Stimulated activated CD4-positive, alpha-beta T cell treated with anti-CD3 and anti-CD28 coated beads, Interleukin-4, amount 100 ng/mL, for 24 hours (primary cell): ENCODE measurements at regions not wholly inside any gene's neighbourhood (a gene's known extent, or its start where the extent isn't known, plus 50 kb on each side); places are given as distances from the start of the nearest gene placed in this dataset.

Experiments used
- DNase-seq: peaks from one replicate; pipeline ENCODE4 v3.0.0-alpha.2; 2020

GRCh38 chr1:168970926-168971659 is 135.4 kb upstream of the ATP1B1 start:
- no peak for DNase-seq

GRCh38 chr1:168972225-168972624 is 134.3 kb upstream of the ATP1B1 start:
- DNase-seq, result no peak

- DNase-seq, result no peak
These were observed 133.6 kb upstream of the ATP1B1 start for GRCh38 chr1:168972887-168973286.

GRCh38 chr1:168974117-168974516 is 132.4 kb upstream of the ATP1B1 start:
- no peak for DNase-seq

GRCh38 chr1:168974611-168975010 is 131.9 kb upstream of the ATP1B1 start:
- no peak for DNase-seq

GRCh38 chr1:168976267-168976666 is 130.2 kb upstream of the ATP1B1 start:
- no peak for DNase-seq

- DNase-seq, result no peak
These were observed 128.9 kb upstream of the ATP1B1 start for GRCh38 chr1:168977618-168978017.

- no peak for DNase-seq
These were observed 127.2 kb upstream of the ATP1B1 start for GRCh38 chr1:168979276-168979675.

GRCh38 chr1:168980180-168980579 is 126.3 kb upstream of the ATP1B1 start:
- DNase-seq, result no peak

- DNase-seq, result no peak
These were observed 125.8 kb upstream of the ATP1B1 start for GRCh38 chr1:168980656-168981055.

- DNase-seq, result no peak
These were observed 123.7 kb upstream of the ATP1B1 start for GRCh38 chr1:168982778-168983177.

GRCh38 chr1:168987330-168987729 is 119.2 kb upstream of the ATP1B1 start:
- DNase-seq, result no peak

- DNase-seq, result no peak
These were observed 118.6 kb upstream of the ATP1B1 start for GRCh38 chr1:168987923-168988322.

- no peak for DNase-seq
These were observed 116.5 kb upstream of the ATP1B1 start for GRCh38 chr1:168989985-168990384.

GRCh38 chr1:168991667-168992475 is 114.6 kb upstream of the ATP1B1 start:
- DNase-seq, result peak; percentile 50

- DNase-seq, result no peak
These were observed 105.1 kb upstream of the ATP1B1 start for GRCh38 chr1:169001353-169001752.

GRCh38 chr1:169003864-169004516 is 102.5 kb upstream of the ATP1B1 start:
- DNase-seq, result no peak

GRCh38 chr1:169005776-169006175 is 100.7 kb upstream of the ATP1B1 start:
- no peak for DNase-seq

- DNase-seq, result no peak
These were observed 96.8 kb upstream of the ATP1B1 start for GRCh38 chr1:169009666-169010065.

GRCh38 chr1:169012416-169012815 is 94.1 kb upstream of the ATP1B1 start:
- no peak for DNase-seq

- no peak for DNase-seq
These were observed 92.7 kb upstream of the ATP1B1 start for GRCh38 chr1:169013821-169014220.

GRCh38 chr1:169015464-169015863 is 91.0 kb upstream of the ATP1B1 start:
- no peak for DNase-seq

- no peak for DNase-seq
These were observed 87.7 kb upstream of the ATP1B1 start for GRCh38 chr1:169018751-169019150.
